Loucy (cell line): ENCODE measurements at regions not wholly inside any gene's neighbourhood (a gene's known extent, or its start where the extent isn't known, plus 50 kb on each side); places are given as distances from the start of the nearest gene placed in this dataset.
"Not testable (repeated sequence)": the region's sequence is repeated elsewhere in the genome, so short reads cannot be mapped to it uniquely, and the experiment has no call there.

ENCODE experiments used
- CTCF ChIP-seq: fragments of 200-600 bp; sonication (generic); conservative IDR thresholded peaks from 2 replicates; pipeline ENCODE4 v1.5.1; 2014; ENCODE audit warnings: mild to moderate bottlenecking, antibody characterized with exemption, low read length
- EZH2phosphoT487 ChIP-seq: fragments of 200-600 bp; IDR thresholded peaks from 2 replicates; pipeline ENCODE4 v1.6.1; 2018; ENCODE audit warnings: antibody characterized with exemption, mild to moderate bottlenecking, moderate library complexity, borderline replicate concordance

DNA sequence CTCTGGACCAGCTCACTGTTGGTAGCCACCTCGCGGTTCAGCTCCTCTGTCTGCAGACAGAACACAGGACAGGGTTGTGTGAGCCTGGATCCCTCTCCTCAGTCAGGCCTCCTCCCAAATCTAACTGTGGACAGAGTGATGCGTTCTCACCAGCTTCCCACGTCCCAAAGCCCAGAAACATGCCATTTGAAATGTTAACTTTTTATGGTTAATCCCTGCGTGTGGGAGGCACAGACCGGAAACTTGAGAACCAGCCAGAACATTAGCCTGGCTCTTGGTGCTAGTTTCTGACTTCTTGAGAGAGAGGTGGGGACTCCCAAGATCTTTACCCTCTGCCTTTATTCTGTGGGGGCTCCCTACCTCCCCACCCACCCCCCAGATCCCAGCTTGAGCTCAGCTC, 129.6 kb downstream of the TNFRSF13B start:
- not testable (repeated sequence) for TF ChIP-seq CTCF, EZH2phosphoT487
